EH (cell line): ENCODE measurements at regions not wholly inside any gene's neighbourhood (a gene's known extent, or its start where the extent isn't known, plus 50 kb on each side); places are given as distances from the start of the nearest gene placed in this dataset.
A peak's percentile ranks its signal among the peaks of the same experiment; 100 is the strongest.

ENCODE experiments used
- DNase-seq: peaks from one replicate; pipeline ENCODE4 v3.0.0-alpha.2; 2015; ENCODE audit warnings: low read depth

- DNase-seq = peak; percentile 84
These were observed 470.9 kb upstream of the SPHKAP start for GRCh38 chr2:228652366-228652765.

DNA sequence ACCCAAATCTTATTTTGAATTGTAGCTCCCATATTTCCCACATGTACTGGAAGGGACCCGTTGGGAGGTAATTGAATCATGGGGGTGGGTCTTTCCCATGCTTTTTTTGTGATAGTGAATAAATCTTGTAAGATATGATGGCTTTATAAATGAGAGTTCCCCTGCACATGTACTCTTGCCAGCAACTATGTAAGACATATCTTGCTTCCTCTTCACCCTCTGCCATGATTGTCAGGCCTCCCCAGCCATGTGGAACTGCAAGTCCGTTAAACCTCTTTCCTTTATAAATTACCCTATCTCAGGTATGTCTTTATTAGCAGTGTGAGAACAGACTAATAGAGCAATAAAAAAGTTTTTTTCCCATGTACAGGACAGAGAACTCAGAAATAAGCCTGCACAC is 468.4 kb upstream of the SPHKAP start:
- DNase-seq = no peak

DNA sequence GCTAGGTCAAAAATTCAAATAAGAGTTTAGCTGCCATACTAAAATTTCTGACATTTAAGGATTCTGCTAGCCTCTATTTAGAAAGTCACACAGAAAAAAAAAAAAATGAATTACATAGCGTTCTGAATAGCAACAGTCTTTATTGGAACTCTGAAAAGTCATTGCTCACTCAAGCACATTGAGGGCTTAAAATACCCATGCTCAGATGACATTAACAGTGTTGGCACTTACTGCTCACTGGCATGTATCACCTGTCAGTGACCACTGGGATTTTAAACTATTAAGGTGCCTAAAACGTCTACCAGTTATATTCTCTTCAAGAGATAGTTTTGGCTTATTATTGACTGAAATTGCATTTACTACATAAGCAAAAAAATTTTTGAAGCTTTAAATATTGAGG is 468.0 kb upstream of the SPHKAP start:
- no peak for DNase-seq

- no peak for DNase-seq
These were observed 467.1 kb upstream of the SPHKAP start for GRCh38 chr2:228648541-228648940.

DNA sequence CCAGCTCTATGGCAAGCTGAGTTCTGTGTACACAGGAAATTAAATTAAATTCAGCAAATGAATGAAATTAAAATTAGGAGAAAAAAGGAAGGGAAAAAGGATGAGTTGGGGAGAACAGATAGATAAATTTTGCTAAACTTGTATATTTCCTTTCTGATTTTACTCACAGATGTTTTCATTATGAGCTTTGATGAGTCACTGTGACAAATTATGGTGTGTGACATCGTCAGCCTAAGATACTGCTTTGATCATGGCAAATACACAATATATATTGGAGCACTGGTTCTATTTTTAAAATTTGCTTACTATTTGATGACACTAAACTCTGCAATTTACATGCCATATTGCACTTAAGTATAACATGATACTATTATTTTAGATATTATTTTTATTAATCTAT is 464.6 kb upstream of the SPHKAP start:
- peak; percentile 57 for DNase-seq

- no peak for DNase-seq
These were observed 462.7 kb upstream of the SPHKAP start for GRCh38 chr2:228644199-228644598.

DNA sequence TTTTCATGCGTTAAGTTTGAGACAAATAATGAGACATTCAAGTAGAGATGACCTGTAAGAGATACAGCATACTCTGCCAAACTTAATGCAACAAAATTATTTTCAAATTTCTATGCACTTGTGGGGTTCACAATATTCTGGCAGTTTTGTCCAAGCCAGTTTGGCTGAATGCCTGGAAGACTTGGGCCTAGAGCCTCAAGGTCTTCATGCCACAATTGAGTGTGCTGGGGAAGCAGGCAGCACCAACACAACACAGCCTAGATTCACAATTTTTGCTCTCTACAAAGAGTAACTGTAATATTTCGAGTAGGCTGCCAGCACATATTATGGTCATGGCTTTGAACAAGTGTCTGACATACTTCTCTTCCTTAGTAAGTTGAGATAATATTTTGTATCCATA is 461.4 kb upstream of the SPHKAP start:
- DNase-seq = no peak

GRCh38 chr2:228630786-228631185 is 449.3 kb upstream of the SPHKAP start:
- DNase-seq = no peak

DNA sequence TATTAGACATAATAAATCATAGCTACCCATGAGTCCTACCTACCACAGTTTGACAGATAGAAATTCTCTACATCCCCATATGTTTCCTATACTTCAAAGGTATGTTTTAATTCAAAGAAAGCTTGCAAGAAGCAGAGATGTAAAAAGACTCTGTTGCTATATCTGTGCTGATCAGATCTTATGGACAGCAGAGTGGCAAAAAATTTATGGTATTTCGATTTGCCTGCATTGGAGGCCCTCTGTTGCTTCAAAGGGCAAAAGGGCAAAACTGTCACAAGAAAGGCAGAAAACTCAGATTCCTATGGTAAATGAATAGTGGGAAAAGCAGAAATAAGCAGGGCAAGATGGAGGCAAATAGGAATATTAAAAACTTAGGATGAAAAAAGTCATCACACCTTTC is 447.8 kb upstream of the SPHKAP start:
- DNase-seq = peak; percentile 63

DNA sequence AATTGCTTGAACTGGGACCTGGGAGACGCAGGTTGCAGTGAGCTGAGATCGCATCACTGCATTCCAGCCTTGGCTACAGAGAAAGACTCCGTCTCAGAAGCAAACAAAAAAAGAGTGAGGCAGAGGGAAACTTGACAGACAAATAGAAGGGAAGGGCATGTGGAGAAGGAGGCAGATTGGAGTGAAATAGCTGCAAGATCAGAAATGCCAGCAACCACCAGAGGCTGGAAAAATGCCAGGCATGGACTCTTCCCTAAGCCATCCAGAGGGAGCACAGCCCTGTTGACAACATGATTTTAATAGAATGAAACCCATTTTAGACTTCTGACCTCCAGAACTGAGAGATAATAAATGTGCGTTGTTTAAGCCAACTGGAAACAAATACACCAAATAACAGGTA is 447.2 kb upstream of the SPHKAP start:
- peak; percentile 59 for DNase-seq

DNA sequence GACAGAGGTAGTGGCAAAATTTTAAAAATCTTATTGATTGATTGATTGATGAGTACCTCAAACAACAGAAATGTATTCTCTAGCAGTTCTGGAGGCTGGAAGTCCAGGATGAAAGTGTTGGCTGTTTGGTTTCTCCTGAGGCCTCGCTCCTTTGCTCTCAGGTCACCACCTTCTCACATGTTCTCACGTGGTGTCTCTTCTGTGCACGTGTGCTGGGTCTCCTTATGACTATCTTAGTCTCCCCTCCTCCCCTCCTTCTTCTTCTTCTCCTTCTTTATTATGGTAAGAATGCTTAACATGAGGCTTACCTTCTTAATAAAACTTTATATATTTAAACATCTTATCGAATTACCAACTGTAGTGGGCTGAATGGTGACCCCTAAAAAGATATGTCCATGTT is 446.0 kb upstream of the SPHKAP start:
- DNase-seq = no peak

DNA sequence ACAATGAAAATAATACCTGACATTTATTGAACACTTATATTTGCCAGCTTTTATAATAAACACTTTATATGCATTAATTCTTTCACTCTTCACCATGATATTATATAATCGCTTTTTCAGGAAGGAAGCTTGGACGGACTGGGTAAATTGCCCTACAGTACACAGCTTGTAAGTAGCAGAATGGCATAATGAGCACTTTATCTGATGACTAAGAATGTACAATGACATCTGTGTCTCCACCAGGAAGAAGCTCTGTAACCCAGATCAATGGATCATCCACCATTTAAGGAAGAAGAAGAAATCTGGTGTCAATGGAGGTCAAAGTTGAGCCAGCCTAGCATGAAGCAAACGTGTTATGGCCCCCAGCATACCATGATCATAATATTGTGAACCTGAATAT is 444.0 kb upstream of the SPHKAP start:
- DNase-seq = no peak

DNA sequence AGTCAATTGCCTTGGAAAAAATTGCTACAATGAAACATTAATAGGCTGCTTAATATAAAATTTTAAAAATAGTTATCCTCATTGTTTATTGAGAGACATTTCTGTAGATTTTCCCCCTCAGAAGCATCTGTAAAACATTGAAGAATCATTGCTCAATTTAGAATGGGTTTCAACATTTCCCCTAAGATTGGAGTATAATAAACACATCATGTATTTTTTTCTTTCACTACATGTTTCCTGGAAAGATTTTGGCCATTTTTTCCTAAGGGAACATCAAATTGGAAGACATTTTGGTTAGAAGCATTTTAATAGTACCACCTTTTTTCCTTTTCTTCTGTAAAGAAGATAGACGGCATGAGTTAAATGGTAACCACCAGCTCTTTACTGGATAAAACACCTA is 443.2 kb upstream of the SPHKAP start:
- no peak for DNase-seq

GRCh38 chr2:228615496-228615895 is 434.0 kb upstream of the SPHKAP start:
- DNase-seq = peak; percentile 18

GRCh38 chr2:228614741-228615140 is 433.3 kb upstream of the SPHKAP start:
- no peak for DNase-seq

DNA sequence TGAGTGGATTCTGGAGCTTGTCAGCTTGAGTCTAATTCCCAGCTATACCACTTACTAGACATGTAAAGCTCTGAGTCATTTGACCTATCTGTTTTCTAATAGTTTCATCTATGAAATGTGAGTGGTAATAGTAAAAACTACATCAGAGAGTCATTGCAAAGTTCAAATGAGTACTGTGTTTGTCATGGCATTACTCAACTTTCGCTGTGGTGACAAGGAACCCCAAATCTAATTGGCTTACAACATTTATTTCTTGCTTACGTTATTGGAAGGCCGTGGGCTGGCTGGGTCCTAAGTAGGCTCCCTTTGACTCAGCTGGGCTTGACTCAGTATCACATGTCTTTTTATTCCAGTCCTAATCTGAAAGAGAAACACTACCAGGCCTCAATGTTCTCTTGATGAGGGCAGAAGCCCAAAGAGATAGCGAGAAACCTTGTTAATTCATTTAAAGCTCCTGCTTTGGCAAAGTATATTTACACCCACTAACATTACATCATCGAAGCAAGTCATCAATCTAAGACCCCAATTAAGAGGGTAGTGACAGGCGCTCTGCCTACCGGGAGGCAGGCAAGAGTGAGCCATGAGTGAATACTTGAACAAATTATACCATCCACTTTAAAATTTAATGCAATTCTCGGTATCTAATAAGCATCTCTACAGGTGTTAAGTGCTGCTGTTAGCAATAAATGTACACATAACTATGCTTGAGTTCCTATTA is 431.8 kb upstream of the SPHKAP start:
- DNase-seq = peak; percentile 93

- no peak for DNase-seq
These were observed 429.7 kb upstream of the SPHKAP start for GRCh38 chr2:228611171-228611570.

- peak; percentile 86 for DNase-seq
These were observed 420.8 kb upstream of the SPHKAP start for GRCh38 chr2:228602288-228602687.

DNA sequence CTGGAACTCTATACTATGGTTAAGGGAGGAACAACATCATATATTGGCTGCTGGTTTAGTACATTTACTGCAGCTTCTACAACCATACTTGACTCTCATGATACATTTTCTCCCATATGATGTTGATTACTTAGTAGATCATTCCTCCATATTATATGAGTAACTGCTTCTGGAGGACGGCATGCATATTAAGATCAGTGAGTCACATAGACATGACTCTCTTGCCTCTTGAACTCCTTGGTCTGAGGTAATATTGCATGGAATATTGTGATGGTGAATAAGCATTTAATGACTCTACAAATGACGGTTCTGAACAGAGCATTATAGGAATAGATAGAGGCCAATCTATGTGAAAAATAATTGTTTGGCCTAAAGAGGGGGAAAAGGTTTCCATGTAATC is 418.8 kb upstream of the SPHKAP start:
- DNase-seq = peak; percentile 94

DNA sequence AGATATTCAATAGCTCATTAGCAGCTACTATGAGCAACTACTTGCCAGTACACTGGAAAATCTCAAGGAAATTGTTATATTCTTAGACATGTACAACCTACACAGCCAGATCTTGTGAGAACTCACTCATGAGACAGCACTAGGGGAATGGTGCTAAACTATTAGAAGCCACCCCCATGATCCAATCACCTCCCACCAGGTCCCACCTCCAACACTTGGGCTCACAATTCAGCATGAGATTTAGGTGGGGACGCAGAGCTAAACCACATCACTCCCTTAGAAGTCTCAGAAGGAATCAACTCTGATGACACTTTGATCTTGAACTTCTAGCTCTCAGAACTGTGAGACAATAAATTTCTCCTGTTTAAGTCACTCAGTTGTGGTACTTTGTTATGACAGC is 418.3 kb upstream of the SPHKAP start:
- DNase-seq = no peak

- no peak for DNase-seq
These were observed 417.8 kb upstream of the SPHKAP start for GRCh38 chr2:228599297-228599696.

- DNase-seq = no peak
These were observed 415.5 kb upstream of the SPHKAP start for GRCh38 chr2:228597032-228597431.

DNA sequence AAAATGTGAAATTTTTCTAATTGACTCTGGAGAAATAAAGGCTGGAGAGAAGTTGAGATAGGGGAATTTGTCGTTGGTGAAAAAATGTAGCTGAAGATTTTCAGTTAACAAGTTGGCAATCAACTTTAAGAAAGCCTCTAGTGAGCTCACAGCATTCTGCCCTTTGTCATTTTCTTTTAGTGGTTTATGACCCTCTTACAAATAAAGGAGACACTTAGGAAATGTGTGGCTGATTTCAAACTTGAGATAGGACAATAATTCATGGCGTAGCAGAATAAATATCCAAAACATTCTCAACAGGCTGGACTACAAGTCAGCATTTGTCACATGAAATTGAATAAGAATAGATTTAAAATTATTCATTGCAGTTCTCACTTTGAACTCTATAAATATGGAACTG is 412.5 kb upstream of the SPHKAP start:
- DNase-seq = no peak

GRCh38 chr2:228592925-228593324 is 411.4 kb upstream of the SPHKAP start:
- no peak for DNase-seq

DNA sequence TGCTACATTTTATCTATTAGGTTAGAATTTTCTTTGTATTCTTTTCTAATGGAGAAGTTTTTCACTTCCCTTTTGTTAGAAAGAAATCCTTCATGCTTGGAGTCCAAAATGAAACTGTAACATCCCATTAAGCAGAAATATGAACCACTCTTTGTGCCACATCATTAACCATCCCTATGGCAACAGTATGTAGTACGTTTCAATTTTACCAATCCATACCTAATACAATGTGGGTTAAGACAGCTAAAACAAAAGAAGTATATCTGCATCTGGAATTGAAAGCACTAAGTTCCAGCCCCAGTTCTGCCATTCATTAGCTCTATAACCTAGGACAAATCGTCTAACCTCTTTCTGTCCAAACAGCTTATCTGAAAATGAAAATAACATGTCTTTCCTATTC is 409.2 kb upstream of the SPHKAP start:
- DNase-seq = no peak
